Uterus (tissue), 3 donors: ENCODE measurements at regions not wholly inside any gene's neighbourhood (a gene's known extent, or its start where the extent isn't known, plus 50 kb on each side); places are given as distances from the start of the nearest gene placed in this dataset. TPM values are rescaled to one million over a fixed set of nuclear protein-coding genes. Genes with fewer than 3 reads are reported as not detected.
"Not testable (repeated sequence)": the region's sequence is repeated elsewhere in the genome, so short reads cannot be mapped to it uniquely, and the experiment has no call there.

ENCODE experiments used
- DNase-seq, 2 donors: peaks; one replicate each; pipeline ENCODE4 v3.0.0-alpha.2; 2019 to 2020
- H3K27ac ChIP-seq, 2 donors: fragments of 200-600 bp; sonication (generic); 1 replicate in 1 of 2; 2 replicates in 1 of 2; pipeline ENCODE4 v1.5.1; 2016 to 2018
- H3K27me3 ChIP-seq, 2 donors: fragments of 200-600 bp; sonication (generic); one replicate each; pipeline ENCODE4 v1.5.1; 2018 to 2019; ENCODE audit warnings: control low read depth in 1 of 2
- H3K36me3 ChIP-seq, 2 donors: fragments of 200-600 bp; sonication (generic); one replicate each; pipeline ENCODE4 v1.5.1; 2019; ENCODE audit warnings: control low read depth in 1 of 2
- H3K4me1 ChIP-seq, 2 donors: fragments of 200-600 bp; sonication (generic); one replicate each; pipeline ENCODE4 v1.5.1; 2018 to 2019; ENCODE audit warnings: control low read depth in 1 of 2
- H3K4me3 ChIP-seq, 2 donors: fragments of 200-600 bp; sonication (generic); 1 replicate in 1 of 2; 2 replicates in 1 of 2; pipeline ENCODE4 v1.5.1; 2018 to 2019; ENCODE audit warnings: mild to moderate bottlenecking in 1 of 2
- H3K9me3 ChIP-seq, 2 donors: fragments of 200-600 bp; sonication (generic); one replicate each; pipeline ENCODE4 v1.5.1; 2019; ENCODE audit warnings: control low read depth in 1 of 2
- POLR2A ChIP-seq, 2 donors: fragments of 450-650 bp; IDR thresholded peaks; one replicate each; pipeline ENCODE4 v1.6.1; 2016; ENCODE audit warnings: antibody characterized with exemption in 2 of 2, mild to moderate bottlenecking in 1 of 2, moderate library complexity in 1 of 2
- intact Hi-C: fragments of 100-400 bp; cut with DNase I; formaldehyde crosslinking; loops from one replicate; pipeline ENCODE4 v1.15.1; 2023; ENCODE audit warnings: low total_unique reads
- small RNA-seq: library from RNA; depleted of rRNA; stranded (forward); fragments of <200 nt; gene quantifications from one replicate; pipeline ENCODE3, GENCODE V24; 2016
- TF ChIP-seq, protein P1 (sequence below), 4 experiments: fragments of 200-600 bp in 2 of 4; fragments of 450-650 bp in 2 of 4; sonication (generic) in 2 of 4; IDR thresholded peaks; one replicate each; pipeline ENCODE4 v1.5.1; 2016 to 2019; ENCODE audit warnings: antibody characterized with exemption in 4 of 4, mild to moderate bottlenecking in 2 of 4, moderate library complexity in 1 of 4
- donor health status: DM: yes; HTN: yes; CAD: no.

- intact Hi-C loops = no loop called here
- no peaks in the 10 kb centered on the region for H3K36me3 ChIP-seq
- H3K4me3 ChIP-seq = no peak overlapping the region
- no peak for TF ChIP-seq POLR2A (IDR thresholded peaks at IDR 0.05)
- TF ChIP-seq, protein P1, sequence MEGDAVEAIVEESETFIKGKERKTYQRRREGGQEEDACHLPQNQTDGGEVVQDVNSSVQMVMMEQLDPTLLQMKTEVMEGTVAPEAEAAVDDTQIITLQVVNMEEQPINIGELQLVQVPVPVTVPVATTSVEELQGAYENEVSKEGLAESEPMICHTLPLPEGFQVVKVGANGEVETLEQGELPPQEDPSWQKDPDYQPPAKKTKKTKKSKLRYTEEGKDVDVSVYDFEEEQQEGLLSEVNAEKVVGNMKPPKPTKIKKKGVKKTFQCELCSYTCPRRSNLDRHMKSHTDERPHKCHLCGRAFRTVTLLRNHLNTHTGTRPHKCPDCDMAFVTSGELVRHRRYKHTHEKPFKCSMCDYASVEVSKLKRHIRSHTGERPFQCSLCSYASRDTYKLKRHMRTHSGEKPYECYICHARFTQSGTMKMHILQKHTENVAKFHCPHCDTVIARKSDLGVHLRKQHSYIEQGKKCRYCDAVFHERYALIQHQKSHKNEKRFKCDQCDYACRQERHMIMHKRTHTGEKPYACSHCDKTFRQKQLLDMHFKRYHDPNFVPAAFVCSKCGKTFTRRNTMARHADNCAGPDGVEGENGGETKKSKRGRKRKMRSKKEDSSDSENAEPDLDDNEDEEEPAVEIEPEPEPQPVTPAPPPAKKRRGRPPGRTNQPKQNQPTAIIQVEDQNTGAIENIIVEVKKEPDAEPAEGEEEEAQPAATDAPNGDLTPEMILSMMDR (IDR thresholded peaks at IDR 0.05) = no peak
- peaks cover 0 to 3% of the 10 kb centered on the region in 2 donors for H3K27me3 ChIP-seq
- DNase-seq = no peak
- no peak overlapping the region for H3K27ac ChIP-seq
- H3K9me3 ChIP-seq = no peaks in the 10 kb centered on the region
- no peaks in the 10 kb centered on the region for H3K4me1 ChIP-seq
Observed at GRCh38 chr21:32965129-32965680, 60.5 kb upstream of the OLIG2 start.

- TF ChIP-seq, protein P1 (IDR thresholded peaks at IDR 0.05) = no peak
- no peak for TF ChIP-seq POLR2A (IDR thresholded peaks at IDR 0.05)
- no peaks in the 10 kb centered on the region for H3K27me3 ChIP-seq
- no peak for DNase-seq
- H3K27ac ChIP-seq = no peak overlapping the region
- no peak overlapping the region for H3K4me3 ChIP-seq
- no peaks in the 10 kb centered on the region for H3K9me3 ChIP-seq
- intact Hi-C loops = no loop called here
- H3K36me3 ChIP-seq = no peaks in the 10 kb centered on the region
- H3K4me1 ChIP-seq = no peaks in the 10 kb centered on the region
Observed at GRCh38 chr21:32966120-32966519, 59.6 kb upstream of the OLIG2 start.

DNA sequence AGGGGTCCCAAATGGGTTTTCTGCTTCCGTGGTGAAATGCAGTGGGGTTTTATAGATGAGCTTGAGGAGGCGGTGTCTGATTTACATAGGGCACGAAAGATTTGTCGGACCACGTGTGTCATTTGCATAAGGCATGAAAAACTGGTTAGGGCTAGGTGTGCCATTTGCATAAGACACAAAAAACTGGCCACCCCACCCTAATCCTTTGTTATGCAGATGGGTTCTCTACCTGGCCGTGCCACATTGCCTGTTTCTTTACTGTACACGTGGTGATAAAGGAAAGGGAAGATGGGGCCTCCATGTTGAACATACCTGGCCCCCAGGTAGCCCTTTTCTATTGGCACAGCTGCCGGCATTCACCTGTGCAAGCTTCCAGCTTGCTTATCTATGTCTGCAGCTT lies 57.6 kb upstream of the OLIG2 start:
- H3K27me3 ChIP-seq, DNase-seq, H3K9me3 ChIP-seq, H3K27ac ChIP-seq, intact Hi-C loops, H3K4me1 ChIP-seq, H3K4me3 ChIP-seq, H3K36me3 ChIP-seq: not testable (repeated sequence)

DNA sequence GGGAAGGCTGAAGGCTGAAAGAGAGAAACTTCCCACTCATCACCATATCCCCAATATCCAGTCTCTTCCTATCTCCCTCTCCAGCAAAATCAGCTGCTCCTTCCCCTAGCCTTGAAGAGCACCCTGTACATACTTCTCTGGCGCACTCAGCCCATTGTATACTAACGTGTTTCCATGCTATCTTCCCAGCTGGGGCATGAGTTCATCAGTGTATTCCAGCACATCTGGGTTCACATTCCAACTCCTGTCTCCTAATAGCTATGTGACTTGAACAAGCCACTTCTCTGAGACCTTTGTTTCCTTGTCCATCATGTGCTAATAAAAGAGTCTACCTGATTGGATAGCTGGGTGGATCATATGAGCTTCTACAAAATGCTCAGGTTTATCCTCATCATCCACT lies 51.1 kb upstream of the OLIG2 start:
- Histone ChIP-seq H3K27me3 (no peaks in the 10 kb centered on the region), H3K4me1 (no peaks in the 10 kb centered on the region), H3K9me3 (no peaks in the 10 kb centered on the region), H3K36me3 (no peaks in the 10 kb centered on the region), H3K27ac (no peak overlapping the region), H3K4me3 (no peak overlapping the region)
- no peak for TF ChIP-seq POLR2A (IDR thresholded peaks at IDR 0.05)
- TF ChIP-seq, protein P1 (IDR thresholded peaks at IDR 0.05) = no peak
- no peak for DNase-seq
- intact Hi-C loops = no loop called here

- no peaks in the 10 kb centered on the region for H3K9me3 ChIP-seq
- TF ChIP-seq, protein P1 (IDR thresholded peaks at IDR 0.05) = no peak
- no peak for TF ChIP-seq POLR2A (IDR thresholded peaks at IDR 0.05)
- H3K36me3 ChIP-seq = no peaks in the 10 kb centered on the region
- DNase-seq = no peak
- H3K4me3 ChIP-seq = no peak overlapping the region
- no peaks in the 10 kb centered on the region for H3K4me1 ChIP-seq
- intact Hi-C loops = no loop called here
- no peak overlapping the region for H3K27ac ChIP-seq
- no peaks in the 10 kb centered on the region for H3K27me3 ChIP-seq
Observed at GRCh38 chr21:32975811-32976431, 49.8 kb upstream of the OLIG2 start.

Small RNA genes lying in the stretch of these regions (small RNA-seq; reads per million reads assigned to genes)
- gene RF00156 = not detected
